GM20000 (cell line): ENCODE measurements at regions not wholly inside any gene's neighbourhood (a gene's known extent, or its start where the extent isn't known, plus 50 kb on each side); places are given as distances from the start of the nearest gene placed in this dataset.

ENCODE experiments used
- DNase-seq: peaks from one replicate; pipeline ENCODE4 v3.0.0; 2012; ENCODE audit warnings: low spot score
- TF ChIP-seq, protein P1 (sequence below): IDR thresholded peaks from 2 replicates; pipeline ENCODE4 v1.5.1; 2012; ENCODE audit warnings: mild to moderate bottlenecking, control low read depth; ENCODE audit errors: extremely low read depth, missing control alignments

GRCh38 chr9:31519826-31520225 lies 864.6 kb upstream of the ACO1 start:
- TF ChIP-seq, protein P1, sequence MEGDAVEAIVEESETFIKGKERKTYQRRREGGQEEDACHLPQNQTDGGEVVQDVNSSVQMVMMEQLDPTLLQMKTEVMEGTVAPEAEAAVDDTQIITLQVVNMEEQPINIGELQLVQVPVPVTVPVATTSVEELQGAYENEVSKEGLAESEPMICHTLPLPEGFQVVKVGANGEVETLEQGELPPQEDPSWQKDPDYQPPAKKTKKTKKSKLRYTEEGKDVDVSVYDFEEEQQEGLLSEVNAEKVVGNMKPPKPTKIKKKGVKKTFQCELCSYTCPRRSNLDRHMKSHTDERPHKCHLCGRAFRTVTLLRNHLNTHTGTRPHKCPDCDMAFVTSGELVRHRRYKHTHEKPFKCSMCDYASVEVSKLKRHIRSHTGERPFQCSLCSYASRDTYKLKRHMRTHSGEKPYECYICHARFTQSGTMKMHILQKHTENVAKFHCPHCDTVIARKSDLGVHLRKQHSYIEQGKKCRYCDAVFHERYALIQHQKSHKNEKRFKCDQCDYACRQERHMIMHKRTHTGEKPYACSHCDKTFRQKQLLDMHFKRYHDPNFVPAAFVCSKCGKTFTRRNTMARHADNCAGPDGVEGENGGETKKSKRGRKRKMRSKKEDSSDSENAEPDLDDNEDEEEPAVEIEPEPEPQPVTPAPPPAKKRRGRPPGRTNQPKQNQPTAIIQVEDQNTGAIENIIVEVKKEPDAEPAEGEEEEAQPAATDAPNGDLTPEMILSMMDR: no peak
- DNase-seq: no peak

- DNase-seq: peak; percentile 2
- TF ChIP-seq, protein P1: no peak
Observed at GRCh38 chr9:31520301-31521085, 864.0 kb upstream of the ACO1 start.

GRCh38 chr9:31535651-31536050 lies 848.8 kb upstream of the ACO1 start:
- TF ChIP-seq, protein P1: no peak

DNA sequence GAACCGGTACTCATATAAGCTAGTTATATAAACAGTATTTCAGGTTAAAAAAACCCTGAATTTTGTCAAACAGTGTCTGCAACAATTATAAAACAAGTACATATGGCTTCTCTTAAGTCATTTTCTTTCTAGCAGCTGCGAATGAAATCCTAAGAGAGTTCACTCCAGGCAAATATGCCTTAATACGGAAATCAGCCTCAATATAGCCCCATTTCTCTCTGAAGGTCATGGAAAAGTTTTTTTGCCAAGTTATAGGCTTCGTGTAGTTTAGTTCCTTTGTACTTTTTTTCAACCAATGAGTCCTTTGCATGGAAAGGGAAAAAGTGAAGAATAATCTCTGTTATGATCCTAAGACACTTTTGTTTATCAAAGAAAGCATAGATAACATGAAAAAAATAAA lies 848.0 kb upstream of the ACO1 start:
- TF ChIP-seq, protein P1: no peak

More at GRCh38 chr9:31535651-31536050, 848.8 kb upstream of the ACO1 start:
- DNase-seq: no peak

GRCh38 chr9:31541721-31542281 lies 842.6 kb upstream of the ACO1 start:
- TF ChIP-seq, protein P1: no peak

More for the DNA sequence above, 848.0 kb upstream of the ACO1 start:
- DNase-seq: no peak

GRCh38 chr9:31542384-31543055 lies 841.9 kb upstream of the ACO1 start:
- TF ChIP-seq, protein P1: peak; percentile 40

More at GRCh38 chr9:31541721-31542281, 842.6 kb upstream of the ACO1 start:
- DNase-seq: no peak

DNA sequence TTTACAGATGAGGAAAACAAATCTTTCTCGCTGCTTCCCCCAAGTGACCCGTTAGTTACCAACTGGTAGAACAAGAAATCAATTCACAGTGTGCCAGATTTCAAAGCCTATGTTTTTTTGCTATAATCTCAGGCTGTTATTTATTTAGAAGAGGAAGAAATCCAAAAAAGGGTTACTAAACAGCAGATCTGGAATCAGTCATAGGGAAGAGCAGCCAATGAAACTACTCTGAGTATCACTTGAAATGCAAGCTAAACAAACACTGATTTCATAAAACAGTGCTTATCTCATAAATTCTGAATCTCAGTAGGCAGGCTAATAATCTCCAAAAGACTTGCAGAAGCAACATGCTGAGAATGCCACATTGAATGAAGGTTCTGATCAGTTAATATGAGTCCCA lies 829.5 kb upstream of the ACO1 start:
- TF ChIP-seq, protein P1: no peak
- no peak for DNase-seq

More at GRCh38 chr9:31542384-31543055, 841.9 kb upstream of the ACO1 start:
- DNase-seq: peak; percentile 38
